ENCODE measurements at regions not wholly inside any gene's neighbourhood (a gene's known extent, or its start where the extent isn't known, plus 50 kb on each side); places are given as distances from the start of the nearest gene placed in this dataset.

DNA sequence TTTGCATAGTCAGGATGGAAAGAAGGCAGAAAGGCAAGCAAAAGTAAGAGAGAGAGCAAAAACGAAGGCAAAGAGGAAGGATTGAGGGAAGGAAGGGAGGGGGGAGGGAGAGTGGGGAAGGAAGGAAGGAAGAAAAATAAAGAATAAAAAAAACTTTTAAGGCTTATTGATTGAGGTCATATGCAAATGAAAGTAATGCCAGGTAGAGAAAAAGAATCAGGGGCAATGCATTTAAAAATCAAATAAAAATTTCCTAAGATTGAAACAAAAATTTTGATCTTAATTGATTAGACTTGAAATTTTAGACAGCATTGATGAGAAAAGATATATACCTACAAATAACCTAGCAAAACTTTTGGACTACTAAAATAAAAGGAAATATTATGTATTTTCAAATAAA is 153.9 kb upstream of the KIF2B start:
- TF ChIP-seq, protein P1, sequence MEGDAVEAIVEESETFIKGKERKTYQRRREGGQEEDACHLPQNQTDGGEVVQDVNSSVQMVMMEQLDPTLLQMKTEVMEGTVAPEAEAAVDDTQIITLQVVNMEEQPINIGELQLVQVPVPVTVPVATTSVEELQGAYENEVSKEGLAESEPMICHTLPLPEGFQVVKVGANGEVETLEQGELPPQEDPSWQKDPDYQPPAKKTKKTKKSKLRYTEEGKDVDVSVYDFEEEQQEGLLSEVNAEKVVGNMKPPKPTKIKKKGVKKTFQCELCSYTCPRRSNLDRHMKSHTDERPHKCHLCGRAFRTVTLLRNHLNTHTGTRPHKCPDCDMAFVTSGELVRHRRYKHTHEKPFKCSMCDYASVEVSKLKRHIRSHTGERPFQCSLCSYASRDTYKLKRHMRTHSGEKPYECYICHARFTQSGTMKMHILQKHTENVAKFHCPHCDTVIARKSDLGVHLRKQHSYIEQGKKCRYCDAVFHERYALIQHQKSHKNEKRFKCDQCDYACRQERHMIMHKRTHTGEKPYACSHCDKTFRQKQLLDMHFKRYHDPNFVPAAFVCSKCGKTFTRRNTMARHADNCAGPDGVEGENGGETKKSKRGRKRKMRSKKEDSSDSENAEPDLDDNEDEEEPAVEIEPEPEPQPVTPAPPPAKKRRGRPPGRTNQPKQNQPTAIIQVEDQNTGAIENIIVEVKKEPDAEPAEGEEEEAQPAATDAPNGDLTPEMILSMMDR (IDR thresholded peaks at IDR 0.05; ENCODE audit: low read length) = no peak
- TF ChIP-seq EZH2 (IDR thresholded peaks at IDR 0.05; ENCODE audit: borderline replicate concordance, low read length) = no peak

All from OCI-LY1 (cell line).